Heart right ventricle (tissue), 16 donors: ENCODE measurements at regions not wholly inside any gene's neighbourhood (a gene's known extent, or its start where the extent isn't known, plus 50 kb on each side); places are given as distances from the start of the nearest gene placed in this dataset.

Source experiments
- ATAC-seq, 8 donors: fragments of 200-7000 bp; cut with Tn5 transposase; one replicate each; pipeline ENCODE4 v1.9.1; 2020; ENCODE audit warnings: mild to moderate bottlenecking in 8 of 8, moderate library complexity in 8 of 8, moderate number of reproducible peaks in 1 of 8
- DNase-seq, 2 donors: peaks; one replicate each; pipeline ENCODE4 v3.0.0-alpha.2; 2020
- H3K27ac ChIP-seq, 10 donors: fragments of 200-600 bp; sonication (generic) in 2 of 10; one replicate each; pipeline versions ENCODE4 v1.5.0 to v1.8.0; 2020 to 2022; ENCODE audit warnings: mild to moderate bottlenecking in 3 of 10
- H3K27me3 ChIP-seq, 7 donors: fragments of 200-600 bp; one replicate each; pipeline ENCODE4 v1.8.0; 2021 to 2022; ENCODE audit warnings: mild to moderate bottlenecking in 2 of 7
- H3K36me3 ChIP-seq, 9 donors: fragments of 200-600 bp; sonication (generic) in 1 of 9; one replicate each; pipeline versions ENCODE4 v1.5.0 to v1.8.0; 2020 to 2022; ENCODE audit warnings: mild to moderate bottlenecking in 2 of 9
- H3K4me1 ChIP-seq, 9 donors: fragments of 200-600 bp; sonication (generic) in 1 of 9; one replicate each; pipeline versions ENCODE4 v1.5.0 to v1.8.0; 2020 to 2022; ENCODE audit warnings: mild to moderate bottlenecking in 4 of 9
- H3K4me3 ChIP-seq, 10 donors: fragments of 200-600 bp; sonication (generic) in 2 of 10; one replicate each; pipeline versions ENCODE4 v1.5.0 to v1.8.0; 2020 to 2022; ENCODE audit warnings: mild to moderate bottlenecking in 7 of 10, moderate library complexity in 2 of 10
- H3K9me3 ChIP-seq, 11 donors: fragments of 200-600 bp in 10 of 11; sonication (generic) in 2 of 11; one replicate each; pipeline versions ENCODE4 v1.5.0 to v1.8.0; 2013 to 2022; ENCODE audit warnings: mild to moderate bottlenecking in 2 of 11, control low read depth in 1 of 11, moderate library complexity in 1 of 11
- WGBS, 2 donors: extraction: QIAGEN DNeasy Blood & Tissue Kit; methylation state at CpG; one replicate each; pipeline ENCODE4 v1.1.7; 2013; ENCODE audit warnings: inconsistent platforms in 1 of 2; 5-methylcytosine and 5-hydroxymethylcytosine counted together
- intact Hi-C, 10 donors: fragments of 100-400 bp; cut with DNase I; formaldehyde crosslinking; loops; one replicate each; pipeline versions ENCODE4 v1.11.1 to v1.14.2; 2022
- TF ChIP-seq, protein P1 (sequence below), 9 donors: fragments of 200-600 bp; sonication (generic) in 2 of 9; IDR thresholded peaks; one replicate each; pipeline versions ENCODE4 v1.5.0 to v1.8.0; 2021 to 2022; ENCODE audit warnings: antibody characterized with exemption in 9 of 9, mild to moderate bottlenecking in 5 of 9, moderate library complexity in 1 of 9
- donor health status: Arrhythmogenic right ventricular cardiomyopathy.
- donor health status: ischemic (EF 13 %, LVEDD 7.1; RV severe dilation, severe dysfunction).
- donor health status: healthy with polysubstance abuse.
- donor health status: DM: no; HTN: yes; CAD: no.
- donor health status: DM: no; HTN: no; CAD: no.
- donor health status: ischemic (EF 25% LVEDD 6.9; RV normal size, moderate dysfunction).
- donor health status: ischemic (EF 25% LVEDD 5.7; RV mildly dilated, moderate dysfunction).
- donor health status: healthy.
- donor health status: DM: yes; HTN: yes; CAD: no.
- donor health status: Ischemic cardiomyopathy.
- donor health status: ischemic (EF 35%, LVEDD 5.7; RV mildly dilated, moderate dysfunction).
- donor health status: nonischemic (EF 11% LVEDD 7.7; RV severe dilation, severe dysfunction).
- donor health status: DM: yes; HTN: yes; CAD: no.
- donor health status: PGD.
- donor health status: ischemic (EF 29% LVEDD 5.4; RV normal size, mild dysfunction).
- donor health status: nonischemic (EF 23%, LVEDD 6.1; RV moderate dilation, normal function).

- peaks cover 0 to 10% (median 0%) of the 10 kb centered on the region in 11 donors for H3K9me3 ChIP-seq
- H3K36me3 ChIP-seq: no peaks in the 10 kb centered on the region
- H3K4me1 ChIP-seq: no peaks in the 10 kb centered on the region
- no peak overlapping the region for H3K4me3 ChIP-seq
- DNase-seq (no peak), ATAC-seq (no peak)
- intact Hi-C loops: no loop called here
- peaks cover 0 to 6% (median 0%) of the 10 kb centered on the region in 7 donors for H3K27me3 ChIP-seq
- TF ChIP-seq, protein P1, sequence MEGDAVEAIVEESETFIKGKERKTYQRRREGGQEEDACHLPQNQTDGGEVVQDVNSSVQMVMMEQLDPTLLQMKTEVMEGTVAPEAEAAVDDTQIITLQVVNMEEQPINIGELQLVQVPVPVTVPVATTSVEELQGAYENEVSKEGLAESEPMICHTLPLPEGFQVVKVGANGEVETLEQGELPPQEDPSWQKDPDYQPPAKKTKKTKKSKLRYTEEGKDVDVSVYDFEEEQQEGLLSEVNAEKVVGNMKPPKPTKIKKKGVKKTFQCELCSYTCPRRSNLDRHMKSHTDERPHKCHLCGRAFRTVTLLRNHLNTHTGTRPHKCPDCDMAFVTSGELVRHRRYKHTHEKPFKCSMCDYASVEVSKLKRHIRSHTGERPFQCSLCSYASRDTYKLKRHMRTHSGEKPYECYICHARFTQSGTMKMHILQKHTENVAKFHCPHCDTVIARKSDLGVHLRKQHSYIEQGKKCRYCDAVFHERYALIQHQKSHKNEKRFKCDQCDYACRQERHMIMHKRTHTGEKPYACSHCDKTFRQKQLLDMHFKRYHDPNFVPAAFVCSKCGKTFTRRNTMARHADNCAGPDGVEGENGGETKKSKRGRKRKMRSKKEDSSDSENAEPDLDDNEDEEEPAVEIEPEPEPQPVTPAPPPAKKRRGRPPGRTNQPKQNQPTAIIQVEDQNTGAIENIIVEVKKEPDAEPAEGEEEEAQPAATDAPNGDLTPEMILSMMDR (IDR thresholded peaks at IDR 0.05): no peak
- no peak overlapping the region for H3K27ac ChIP-seq
- WGBS, 2 donors: 73% methylated on average over 3 of the region's 3 CpGs
Measured at GRCh38 chr18:77573571-77573970, 323.9 kb downstream of the GALR1 start.

- intact Hi-C loops: no loop called here
- no peak for ATAC-seq
- Histone ChIP-seq H3K27ac (no peak overlapping the region), H3K9me3 (no peaks in the 10 kb centered on the region), H3K36me3 (no peaks in the 10 kb centered on the region), H3K27me3 (peaks cover 0 to 7% (median 0%) of the 10 kb centered on the region in 7 donors), H3K4me3 (no peak overlapping the region), H3K4me1 (no peaks in the 10 kb centered on the region)
- TF ChIP-seq, protein P1 (IDR thresholded peaks at IDR 0.05): no peak
- no peak for DNase-seq
- 77 to 78% methylated on average over 7 of the region's 7 CpGs for WGBS, 2 donors
Measured at GRCh38 chr18:77590943-77591515, 341.4 kb downstream of the GALR1 start.

DNA sequence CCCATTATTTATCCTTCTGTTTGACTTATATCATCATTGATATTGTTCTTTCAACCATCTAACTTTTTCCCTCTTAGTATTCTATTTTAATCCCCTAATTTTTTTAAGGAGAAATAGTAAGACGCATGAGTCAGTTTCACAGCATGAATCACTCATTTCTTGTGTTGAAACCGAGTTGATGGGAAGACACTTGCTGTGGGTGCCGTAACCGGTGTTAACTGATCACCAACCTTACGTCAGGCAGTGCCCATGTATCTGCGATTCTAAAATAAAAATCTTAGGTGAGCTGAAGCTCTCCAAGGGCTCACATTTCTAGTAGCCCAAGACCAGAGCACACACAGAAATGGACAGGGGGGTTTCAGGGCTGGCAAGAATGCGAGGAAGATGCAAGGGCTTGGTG, 348.1 kb downstream of the GALR1 start:
- Histone ChIP-seq H3K27me3 (peaks cover 0 to 7% (median 0%) of the 10 kb centered on the region in 7 donors), H3K4me1 (no peaks in the 10 kb centered on the region), H3K4me3 (no peak overlapping the region), H3K9me3 (no peaks in the 10 kb centered on the region), H3K36me3 (no peaks in the 10 kb centered on the region), H3K27ac (no peak overlapping the region)
- DNase-seq: no peak
- TF ChIP-seq, protein P1 (IDR thresholded peaks at IDR 0.05): no peak
- no peak for ATAC-seq
- WGBS, 2 donors: 73 to 78% methylated on average over 7 of the region's 7 CpGs
- intact Hi-C loops: no loop called here

DNA sequence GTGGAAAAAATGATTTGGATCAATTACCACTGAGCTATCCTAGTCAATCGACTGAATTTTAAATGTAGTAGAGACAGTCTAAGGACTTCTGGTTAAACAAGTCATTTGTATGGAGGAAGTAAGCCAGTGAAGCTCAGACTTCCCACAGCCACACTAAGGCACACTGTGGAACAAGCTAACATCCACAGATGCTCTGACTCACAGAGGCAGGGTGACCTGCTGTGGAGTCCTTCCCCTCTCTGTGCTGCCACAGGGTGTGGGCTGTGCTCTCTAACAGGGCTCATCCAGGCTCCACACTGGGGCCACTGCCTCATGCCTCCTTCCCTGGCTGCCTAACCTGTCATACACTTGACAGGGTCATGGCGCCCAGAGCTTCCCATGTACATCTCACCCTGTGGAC, 351.0 kb downstream of the GALR1 start:
- intact Hi-C loops: no loop called here
- H3K27me3 ChIP-seq: peaks cover 0 to 3% (median 0%) of the 10 kb centered on the region in 7 donors
- no peaks in the 10 kb centered on the region for H3K36me3 ChIP-seq
- no peak overlapping the region for H3K4me3 ChIP-seq
- TF ChIP-seq, protein P1 (IDR thresholded peaks at IDR 0.05): no peak
- ATAC-seq: no peak
- H3K9me3 ChIP-seq: no peaks in the 10 kb centered on the region
- WGBS, 2 donors: 75% methylated on average over 2 of the region's 2 CpGs
- H3K27ac ChIP-seq: no peak overlapping the region
- DNase-seq: no peak
- H3K4me1 ChIP-seq: no peaks in the 10 kb centered on the region
